ENCODE measurements at regions not wholly inside any gene's neighbourhood (a gene's known extent, or its start where the extent isn't known, plus 50 kb on each side); places are given as distances from the start of the nearest gene placed in this dataset.

- no peak for TF ChIP-seq CTCF (IDR thresholded peaks at IDR 0.05; ENCODE audit: low read depth, low read length)
- no peak for TF ChIP-seq MAX (IDR thresholded peaks at IDR 0.05; ENCODE audit: low read depth, low read length)
- no peak for TF ChIP-seq POLR2A (IDR thresholded peaks at IDR 0.05; ENCODE audit: extremely low read depth, insufficient read length)
These were observed 337.4 kb downstream of the LPIN1 start for GRCh38 chr2:12083713-12084419.
